ENCODE measurements at regions not wholly inside any gene's neighbourhood (a gene's known extent, or its start where the extent isn't known, plus 50 kb on each side); places are given as distances from the start of the nearest gene placed in this dataset.

- TF ChIP-seq CTCF (IDR thresholded peaks at IDR 0.05; ENCODE audit: poor library complexity, severe bottlenecking), result no peak
- TF ChIP-seq RAD21 (conservative IDR thresholded peaks at IDR 0.05), result no peak
- TF ChIP-seq TAF1 (IDR thresholded peaks at IDR 0.05; ENCODE audit: low read depth), result no peak
- TF ChIP-seq EP300 (conservative IDR thresholded peaks at IDR 0.05; ENCODE audit: poor library complexity, severe bottlenecking), result no peak
- no peak for TF ChIP-seq EZH2 (IDR thresholded peaks at IDR 0.05; ENCODE audit: borderline replicate concordance, insufficient read depth, low read length, poor library complexity, severe bottlenecking)
- TF ChIP-seq, protein P1, sequence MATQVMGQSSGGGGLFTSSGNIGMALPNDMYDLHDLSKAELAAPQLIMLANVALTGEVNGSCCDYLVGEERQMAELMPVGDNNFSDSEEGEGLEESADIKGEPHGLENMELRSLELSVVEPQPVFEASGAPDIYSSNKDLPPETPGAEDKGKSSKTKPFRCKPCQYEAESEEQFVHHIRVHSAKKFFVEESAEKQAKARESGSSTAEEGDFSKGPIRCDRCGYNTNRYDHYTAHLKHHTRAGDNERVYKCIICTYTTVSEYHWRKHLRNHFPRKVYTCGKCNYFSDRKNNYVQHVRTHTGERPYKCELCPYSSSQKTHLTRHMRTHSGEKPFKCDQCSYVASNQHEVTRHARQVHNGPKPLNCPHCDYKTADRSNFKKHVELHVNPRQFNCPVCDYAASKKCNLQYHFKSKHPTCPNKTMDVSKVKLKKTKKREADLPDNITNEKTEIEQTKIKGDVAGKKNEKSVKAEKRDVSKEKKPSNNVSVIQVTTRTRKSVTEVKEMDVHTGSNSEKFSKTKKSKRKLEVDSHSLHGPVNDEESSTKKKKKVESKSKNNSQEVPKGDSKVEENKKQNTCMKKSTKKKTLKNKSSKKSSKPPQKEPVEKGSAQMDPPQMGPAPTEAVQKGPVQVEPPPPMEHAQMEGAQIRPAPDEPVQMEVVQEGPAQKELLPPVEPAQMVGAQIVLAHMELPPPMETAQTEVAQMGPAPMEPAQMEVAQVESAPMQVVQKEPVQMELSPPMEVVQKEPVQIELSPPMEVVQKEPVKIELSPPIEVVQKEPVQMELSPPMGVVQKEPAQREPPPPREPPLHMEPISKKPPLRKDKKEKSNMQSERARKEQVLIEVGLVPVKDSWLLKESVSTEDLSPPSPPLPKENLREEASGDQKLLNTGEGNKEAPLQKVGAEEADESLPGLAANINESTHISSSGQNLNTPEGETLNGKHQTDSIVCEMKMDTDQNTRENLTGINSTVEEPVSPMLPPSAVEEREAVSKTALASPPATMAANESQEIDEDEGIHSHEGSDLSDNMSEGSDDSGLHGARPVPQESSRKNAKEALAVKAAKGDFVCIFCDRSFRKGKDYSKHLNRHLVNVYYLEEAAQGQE (IDR thresholded peaks at IDR 0.05; ENCODE audit: borderline replicate concordance), result no peak
- TF ChIP-seq POLR2AphosphoS5 (IDR thresholded peaks at IDR 0.05), result no peak
- TF ChIP-seq SMC3 (conservative IDR thresholded peaks at IDR 0.05; ENCODE audit: poor library complexity), result no peak
- no peak for TF ChIP-seq MXI1 (conservative IDR thresholded peaks at IDR 0.05; ENCODE audit: poor library complexity, severe bottlenecking)
Measured at GRCh38 chr1:29924017-29924431, 687.7 kb downstream of the PTPRU start.

All from neural cell (in vitro differentiated cells).